HEK293 (cell line): ENCODE measurements at regions not wholly inside any gene's neighbourhood (a gene's known extent, or its start where the extent isn't known, plus 50 kb on each side); places are given as distances from the start of the nearest gene placed in this dataset.

Experiments
- ZNF114 ChIP-seq: fragments of 450-650 bp; formaldehyde crosslinking; IDR thresholded peaks from 2 replicates; pipeline ENCODE4 v1.5.0; 2017; ENCODE audit warnings: missing biosample characterization, missing genetic modification characterization
- ZNF132 ChIP-seq: fragments of 450-650 bp; formaldehyde crosslinking; IDR thresholded peaks from 2 replicates; pipeline ENCODE4 v1.5.1; 2017; ENCODE audit warnings: missing biosample characterization, missing genetic modification characterization, borderline replicate concordance
- ZNF529 ChIP-seq: fragments of 450-650 bp; formaldehyde crosslinking; IDR thresholded peaks from 2 replicates; pipeline ENCODE4 v1.5.1; 2017; ENCODE audit warnings: missing genetic modification characterization, missing biosample characterization; ENCODE audit not compliant: insufficient replicate concordance
- ZNF76 ChIP-seq: fragments of 450-650 bp; formaldehyde crosslinking; IDR thresholded peaks from 2 replicates; pipeline ENCODE4; 2016; ENCODE audit warnings: low read depth, missing biosample characterization, missing genetic modification characterization, borderline replicate concordance
- TF ChIP-seq, protein P1 (sequence below): fragments of 450-650 bp; formaldehyde crosslinking; conservative IDR thresholded peaks from 2 replicates; pipeline ENCODE4 v1.5.1; 2016; ENCODE audit warnings: low read depth, missing biosample characterization, missing genetic modification characterization
- TF ChIP-seq, protein P2 (sequence below): fragments of 450-650 bp; formaldehyde crosslinking; IDR thresholded peaks from 2 replicates; pipeline ENCODE4 v1.5.1; 2016; ENCODE audit warnings: missing biosample characterization, missing genetic modification characterization
- TF ChIP-seq, protein P3 (sequence below): fragments of 450-650 bp; formaldehyde crosslinking; IDR thresholded peaks from 2 replicates; pipeline ENCODE4 v1.5.1; 2016; ENCODE audit warnings: missing biosample characterization, missing genetic modification characterization

DNA sequence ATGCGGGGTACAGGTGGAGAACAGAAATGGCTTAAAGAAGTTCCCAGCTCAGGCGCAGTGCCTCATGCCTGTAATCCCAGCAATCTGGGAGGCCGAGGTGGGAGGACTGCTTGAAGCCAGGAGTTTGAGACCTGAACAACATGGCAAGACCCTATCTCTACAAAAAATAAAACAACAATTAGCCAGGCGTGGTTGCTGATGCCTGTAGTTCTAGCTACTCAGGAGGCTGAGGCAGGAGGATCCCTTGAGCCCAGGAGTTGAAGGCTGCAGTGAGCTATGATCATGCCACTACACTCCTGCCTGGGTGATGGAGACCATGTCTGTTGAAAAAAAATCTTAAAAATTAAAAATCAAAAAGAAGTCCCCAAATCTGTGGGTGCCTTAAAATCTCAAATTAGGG is 228.3 kb upstream of the WSB1 start:
- TF ChIP-seq, protein P1, sequence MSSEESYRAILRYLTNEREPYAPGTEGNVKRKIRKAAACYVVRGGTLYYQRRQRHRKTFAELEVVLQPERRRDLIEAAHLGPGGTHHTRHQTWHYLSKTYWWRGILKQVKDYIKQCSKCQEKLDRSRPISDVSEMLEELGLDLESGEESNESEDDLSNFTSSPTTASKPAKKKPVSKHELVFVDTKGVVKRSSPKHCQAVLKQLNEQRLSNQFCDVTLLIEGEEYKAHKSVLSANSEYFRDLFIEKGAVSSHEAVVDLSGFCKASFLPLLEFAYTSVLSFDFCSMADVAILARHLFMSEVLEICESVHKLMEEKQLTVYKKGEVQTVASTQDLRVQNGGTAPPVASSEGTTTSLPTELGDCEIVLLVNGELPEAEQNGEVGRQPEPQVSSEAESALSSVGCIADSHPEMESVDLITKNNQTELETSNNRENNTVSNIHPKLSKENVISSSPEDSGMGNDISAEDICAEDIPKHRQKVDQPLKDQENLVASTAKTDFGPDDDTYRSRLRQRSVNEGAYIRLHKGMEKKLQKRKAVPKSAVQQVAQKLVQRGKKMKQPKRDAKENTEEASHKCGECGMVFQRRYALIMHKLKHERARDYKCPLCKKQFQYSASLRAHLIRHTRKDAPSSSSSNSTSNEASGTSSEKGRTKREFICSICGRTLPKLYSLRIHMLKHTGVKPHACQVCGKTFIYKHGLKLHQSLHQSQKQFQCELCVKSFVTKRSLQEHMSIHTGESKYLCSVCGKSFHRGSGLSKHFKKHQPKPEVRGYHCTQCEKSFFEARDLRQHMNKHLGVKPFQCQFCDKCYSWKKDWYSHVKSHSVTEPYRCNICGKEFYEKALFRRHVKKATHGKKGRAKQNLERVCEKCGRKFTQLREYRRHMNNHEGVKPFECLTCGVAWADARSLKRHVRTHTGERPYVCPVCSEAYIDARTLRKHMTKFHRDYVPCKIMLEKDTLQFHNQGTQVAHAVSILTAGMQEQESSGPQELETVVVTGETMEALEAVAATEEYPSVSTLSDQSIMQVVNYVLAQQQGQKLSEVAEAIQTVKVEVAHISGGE (tag by site-specific recombination), result no peak
- no peak for TF ChIP-seq ZNF529
- TF ChIP-seq, protein P2, sequence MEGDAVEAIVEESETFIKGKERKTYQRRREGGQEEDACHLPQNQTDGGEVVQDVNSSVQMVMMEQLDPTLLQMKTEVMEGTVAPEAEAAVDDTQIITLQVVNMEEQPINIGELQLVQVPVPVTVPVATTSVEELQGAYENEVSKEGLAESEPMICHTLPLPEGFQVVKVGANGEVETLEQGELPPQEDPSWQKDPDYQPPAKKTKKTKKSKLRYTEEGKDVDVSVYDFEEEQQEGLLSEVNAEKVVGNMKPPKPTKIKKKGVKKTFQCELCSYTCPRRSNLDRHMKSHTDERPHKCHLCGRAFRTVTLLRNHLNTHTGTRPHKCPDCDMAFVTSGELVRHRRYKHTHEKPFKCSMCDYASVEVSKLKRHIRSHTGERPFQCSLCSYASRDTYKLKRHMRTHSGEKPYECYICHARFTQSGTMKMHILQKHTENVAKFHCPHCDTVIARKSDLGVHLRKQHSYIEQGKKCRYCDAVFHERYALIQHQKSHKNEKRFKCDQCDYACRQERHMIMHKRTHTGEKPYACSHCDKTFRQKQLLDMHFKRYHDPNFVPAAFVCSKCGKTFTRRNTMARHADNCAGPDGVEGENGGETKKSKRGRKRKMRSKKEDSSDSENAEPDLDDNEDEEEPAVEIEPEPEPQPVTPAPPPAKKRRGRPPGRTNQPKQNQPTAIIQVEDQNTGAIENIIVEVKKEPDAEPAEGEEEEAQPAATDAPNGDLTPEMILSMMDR (tag by site-specific recombination), result no peak
- no peak for TF ChIP-seq ZNF76 (tag by site-specific recombination)
- no peak for TF ChIP-seq ZNF132 (tag by site-specific recombination)
- TF ChIP-seq, protein P3, sequence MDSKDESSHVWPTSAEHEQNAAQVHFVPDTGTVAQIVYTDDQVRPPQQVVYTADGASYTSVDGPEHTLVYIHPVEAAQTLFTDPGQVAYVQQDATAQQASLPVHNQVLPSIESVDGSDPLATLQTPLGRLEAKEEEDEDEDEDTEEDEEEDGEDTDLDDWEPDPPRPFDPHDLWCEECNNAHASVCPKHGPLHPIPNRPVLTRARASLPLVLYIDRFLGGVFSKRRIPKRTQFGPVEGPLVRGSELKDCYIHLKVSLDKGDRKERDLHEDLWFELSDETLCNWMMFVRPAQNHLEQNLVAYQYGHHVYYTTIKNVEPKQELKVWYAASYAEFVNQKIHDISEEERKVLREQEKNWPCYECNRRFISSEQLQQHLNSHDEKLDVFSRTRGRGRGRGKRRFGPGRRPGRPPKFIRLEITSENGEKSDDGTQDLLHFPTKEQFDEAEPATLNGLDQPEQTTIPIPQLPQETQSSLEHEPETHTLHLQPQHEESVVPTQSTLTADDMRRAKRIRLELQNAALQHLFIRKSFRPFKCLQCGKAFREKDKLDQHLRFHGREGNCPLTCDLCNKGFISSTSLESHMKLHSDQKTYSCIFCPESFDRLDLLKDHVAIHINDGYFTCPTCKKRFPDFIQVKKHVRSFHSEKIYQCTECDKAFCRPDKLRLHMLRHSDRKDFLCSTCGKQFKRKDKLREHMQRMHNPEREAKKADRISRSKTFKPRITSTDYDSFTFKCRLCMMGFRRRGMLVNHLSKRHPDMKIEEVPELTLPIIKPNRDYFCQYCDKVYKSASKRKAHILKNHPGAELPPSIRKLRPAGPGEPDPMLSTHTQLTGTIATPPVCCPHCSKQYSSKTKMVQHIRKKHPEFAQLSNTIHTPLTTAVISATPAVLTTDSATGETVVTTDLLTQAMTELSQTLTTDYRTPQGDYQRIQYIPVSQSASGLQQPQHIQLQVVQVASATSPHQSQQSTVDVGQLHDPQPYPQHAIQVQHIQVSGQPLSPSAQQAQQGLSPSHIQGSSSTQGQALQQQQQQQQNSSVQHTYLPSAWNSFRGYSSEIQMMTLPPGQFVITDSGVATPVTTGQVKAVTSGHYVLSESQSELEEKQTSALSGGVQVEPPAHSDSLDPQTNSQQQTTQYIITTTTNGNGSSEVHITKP, result no peak
- TF ChIP-seq ZNF114 (tag by site-specific recombination), result no peak
